ENCODE measurements at regions not wholly inside any gene's neighbourhood (a gene's known extent, or its start where the extent isn't known, plus 50 kb on each side); places are given as distances from the start of the nearest gene placed in this dataset.

DNA sequence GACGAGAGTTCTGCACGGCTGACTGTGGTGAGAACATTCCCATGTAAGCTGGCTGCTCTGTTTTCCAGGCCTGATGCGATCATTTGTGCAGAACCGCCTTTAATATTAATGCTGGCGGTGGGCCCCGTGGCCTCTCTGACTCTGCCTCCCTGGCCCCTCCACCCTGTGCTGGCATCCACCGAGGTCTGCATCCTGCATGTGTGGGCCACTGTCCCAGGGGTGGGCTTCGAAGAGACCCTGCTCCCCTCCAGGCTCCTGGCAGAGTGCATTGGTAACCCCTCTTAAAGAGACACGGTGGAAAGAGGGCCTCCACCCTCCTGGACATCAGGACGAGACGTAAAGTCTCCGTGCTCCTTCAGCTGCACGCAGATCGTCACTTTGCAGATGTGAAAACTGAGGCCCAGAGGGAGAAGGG, 67.3 kb upstream of the FAM20C start:
- ATAC-seq = no peak
- CTCF ChIA-PET = interaction anchor here (1.5 to 2.5 kb wide), 3 partner anchors 28 to 63 kb away, joined by 7 to 10 read pairs (median 8); no protein-coding TSS in a partner anchor
- Mint-ChIP-seq H3K4me3 (no peak overlapping the region), H3K4me1 (peaks cover 43% of the 10 kb centered on the region), H3K27ac (no peak overlapping the region), H3K27me3 (ENCODE audit: low read depth) (peaks cover 8% of the 10 kb centered on the region), H3K36me3 (no peaks in the 10 kb centered on the region), H3K9me3 (no peaks in the 10 kb centered on the region)
- POLR2A ChIA-PET = no interaction called here
- TF ChIP-seq, protein P1, sequence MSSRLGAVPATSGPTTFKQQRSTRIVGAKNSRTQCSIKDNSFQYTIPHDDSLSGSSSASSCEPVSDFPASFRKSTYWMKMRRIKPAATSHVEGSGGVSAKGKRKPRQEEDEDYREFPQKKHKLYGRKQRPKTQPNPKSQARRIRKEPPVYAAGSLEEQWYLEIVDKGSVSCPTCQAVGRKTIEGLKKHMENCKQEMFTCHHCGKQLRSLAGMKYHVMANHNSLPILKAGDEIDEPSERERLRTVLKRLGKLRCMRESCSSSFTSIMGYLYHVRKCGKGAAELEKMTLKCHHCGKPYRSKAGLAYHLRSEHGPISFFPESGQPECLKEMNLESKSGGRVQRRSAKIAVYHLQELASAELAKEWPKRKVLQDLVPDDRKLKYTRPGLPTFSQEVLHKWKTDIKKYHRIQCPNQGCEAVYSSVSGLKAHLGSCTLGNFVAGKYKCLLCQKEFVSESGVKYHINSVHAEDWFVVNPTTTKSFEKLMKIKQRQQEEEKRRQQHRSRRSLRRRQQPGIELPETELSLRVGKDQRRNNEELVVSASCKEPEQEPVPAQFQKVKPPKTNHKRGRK (CRISPR knock-in tag; IDR thresholded peaks at IDR 0.05; ENCODE audit: borderline replicate concordance) = no peak
- no peak for TF ChIP-seq OVOL2 (CRISPR knock-in tag; IDR thresholded peaks at IDR 0.05; ENCODE audit: borderline replicate concordance)
- no peak for TF ChIP-seq RELA (CRISPR knock-in tag; IDR thresholded peaks at IDR 0.05; ENCODE audit: borderline replicate concordance)
- no peak for TF ChIP-seq JUN (CRISPR knock-in tag; IDR thresholded peaks at IDR 0.05)
- TF ChIP-seq, protein P2, sequence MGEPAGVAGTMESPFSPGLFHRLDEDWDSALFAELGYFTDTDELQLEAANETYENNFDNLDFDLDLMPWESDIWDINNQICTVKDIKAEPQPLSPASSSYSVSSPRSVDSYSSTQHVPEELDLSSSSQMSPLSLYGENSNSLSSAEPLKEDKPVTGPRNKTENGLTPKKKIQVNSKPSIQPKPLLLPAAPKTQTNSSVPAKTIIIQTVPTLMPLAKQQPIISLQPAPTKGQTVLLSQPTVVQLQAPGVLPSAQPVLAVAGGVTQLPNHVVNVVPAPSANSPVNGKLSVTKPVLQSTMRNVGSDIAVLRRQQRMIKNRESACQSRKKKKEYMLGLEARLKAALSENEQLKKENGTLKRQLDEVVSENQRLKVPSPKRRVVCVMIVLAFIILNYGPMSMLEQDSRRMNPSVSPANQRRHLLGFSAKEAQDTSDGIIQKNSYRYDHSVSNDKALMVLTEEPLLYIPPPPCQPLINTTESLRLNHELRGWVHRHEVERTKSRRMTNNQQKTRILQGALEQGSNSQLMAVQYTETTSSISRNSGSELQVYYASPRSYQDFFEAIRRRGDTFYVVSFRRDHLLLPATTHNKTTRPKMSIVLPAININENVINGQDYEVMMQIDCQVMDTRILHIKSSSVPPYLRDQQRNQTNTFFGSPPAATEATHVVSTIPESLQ (CRISPR knock-in tag; IDR thresholded peaks at IDR 0.05) = no peak
- TF ChIP-seq ESRRA (CRISPR knock-in tag; IDR thresholded peaks at IDR 0.05; ENCODE audit: borderline replicate concordance) = no peak
- TF ChIP-seq, protein P3, sequence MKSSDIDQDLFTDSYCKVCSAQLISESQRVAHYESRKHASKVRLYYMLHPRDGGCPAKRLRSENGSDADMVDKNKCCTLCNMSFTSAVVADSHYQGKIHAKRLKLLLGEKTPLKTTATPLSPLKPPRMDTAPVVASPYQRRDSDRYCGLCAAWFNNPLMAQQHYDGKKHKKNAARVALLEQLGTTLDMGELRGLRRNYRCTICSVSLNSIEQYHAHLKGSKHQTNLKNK (CRISPR knock-in tag; IDR thresholded peaks at IDR 0.05) = no peak
- TF ChIP-seq, protein P4, sequence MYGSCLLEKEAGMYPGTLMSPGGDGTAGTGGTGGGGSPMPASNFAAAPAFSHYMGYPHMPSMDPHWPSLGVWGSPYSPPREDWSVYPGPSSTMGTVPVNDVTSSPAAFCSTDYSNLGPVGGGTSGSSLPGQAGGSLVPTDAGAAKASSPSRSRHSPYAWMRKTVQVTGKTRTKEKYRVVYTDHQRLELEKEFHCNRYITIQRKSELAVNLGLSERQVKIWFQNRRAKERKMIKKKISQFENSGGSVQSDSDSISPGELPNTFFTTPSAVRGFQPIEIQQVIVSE (CRISPR knock-in tag; IDR thresholded peaks at IDR 0.05; ENCODE audit: borderline replicate concordance) = no peak
- TF ChIP-seq, protein P5, sequence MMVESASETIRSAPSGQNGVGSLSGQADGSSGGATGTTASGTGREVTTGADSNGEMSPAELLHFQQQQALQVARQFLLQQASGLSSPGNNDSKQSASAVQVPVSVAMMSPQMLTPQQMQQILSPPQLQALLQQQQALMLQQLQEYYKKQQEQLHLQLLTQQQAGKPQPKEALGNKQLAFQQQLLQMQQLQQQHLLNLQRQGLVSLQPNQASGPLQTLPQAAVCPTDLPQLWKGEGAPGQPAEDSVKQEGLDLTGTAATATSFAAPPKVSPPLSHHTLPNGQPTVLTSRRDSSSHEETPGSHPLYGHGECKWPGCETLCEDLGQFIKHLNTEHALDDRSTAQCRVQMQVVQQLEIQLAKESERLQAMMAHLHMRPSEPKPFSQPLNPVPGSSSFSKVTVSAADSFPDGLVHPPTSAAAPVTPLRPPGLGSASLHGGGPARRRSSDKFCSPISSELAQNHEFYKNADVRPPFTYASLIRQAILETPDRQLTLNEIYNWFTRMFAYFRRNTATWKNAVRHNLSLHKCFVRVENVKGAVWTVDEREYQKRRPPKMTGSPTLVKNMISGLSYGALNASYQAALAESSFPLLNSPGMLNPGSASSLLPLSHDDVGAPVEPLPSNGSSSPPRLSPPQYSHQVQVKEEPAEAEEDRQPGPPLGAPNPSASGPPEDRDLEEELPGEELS (CRISPR knock-in tag; IDR thresholded peaks at IDR 0.05) = no peak
- TF ChIP-seq, protein P6, sequence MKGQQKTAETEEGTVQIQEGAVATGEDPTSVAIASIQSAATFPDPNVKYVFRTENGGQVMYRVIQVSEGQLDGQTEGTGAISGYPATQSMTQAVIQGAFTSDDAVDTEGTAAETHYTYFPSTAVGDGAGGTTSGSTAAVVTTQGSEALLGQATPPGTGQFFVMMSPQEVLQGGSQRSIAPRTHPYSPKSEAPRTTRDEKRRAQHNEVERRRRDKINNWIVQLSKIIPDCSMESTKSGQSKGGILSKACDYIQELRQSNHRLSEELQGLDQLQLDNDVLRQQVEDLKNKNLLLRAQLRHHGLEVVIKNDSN (CRISPR knock-in tag; IDR thresholded peaks at IDR 0.05) = no peak
- no peak for TF ChIP-seq PRRX2 (CRISPR knock-in tag; IDR thresholded peaks at IDR 0.05)
- no peak for TF ChIP-seq ZNF317 (CRISPR knock-in tag; IDR thresholded peaks at IDR 0.05; ENCODE audit: borderline replicate concordance, low read depth)
- no peak for TF ChIP-seq GTF2I (CRISPR knock-in tag; conservative IDR thresholded peaks at IDR 0.05)
- TF ChIP-seq MYBL2 (CRISPR knock-in tag; IDR thresholded peaks at IDR 0.05) = no peak
- TF ChIP-seq SMAD4 (CRISPR knock-in tag; IDR thresholded peaks at IDR 0.05) = no peak
- TF ChIP-seq ZBTB21 (CRISPR knock-in tag; IDR thresholded peaks at IDR 0.05; ENCODE audit: borderline replicate concordance) = no peak
- TF ChIP-seq, protein P7, sequence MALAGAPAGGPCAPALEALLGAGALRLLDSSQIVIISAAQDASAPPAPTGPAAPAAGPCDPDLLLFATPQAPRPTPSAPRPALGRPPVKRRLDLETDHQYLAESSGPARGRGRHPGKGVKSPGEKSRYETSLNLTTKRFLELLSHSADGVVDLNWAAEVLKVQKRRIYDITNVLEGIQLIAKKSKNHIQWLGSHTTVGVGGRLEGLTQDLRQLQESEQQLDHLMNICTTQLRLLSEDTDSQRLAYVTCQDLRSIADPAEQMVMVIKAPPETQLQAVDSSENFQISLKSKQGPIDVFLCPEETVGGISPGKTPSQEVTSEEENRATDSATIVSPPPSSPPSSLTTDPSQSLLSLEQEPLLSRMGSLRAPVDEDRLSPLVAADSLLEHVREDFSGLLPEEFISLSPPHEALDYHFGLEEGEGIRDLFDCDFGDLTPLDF (CRISPR knock-in tag; IDR thresholded peaks at IDR 0.05) = no peak
- TF ChIP-seq ZNF671 (CRISPR knock-in tag; IDR thresholded peaks at IDR 0.05) = no peak
- no peak for TF ChIP-seq SMAD3 (CRISPR knock-in tag; IDR thresholded peaks at IDR 0.05; ENCODE audit: borderline replicate concordance)
- TF ChIP-seq, protein P8, sequence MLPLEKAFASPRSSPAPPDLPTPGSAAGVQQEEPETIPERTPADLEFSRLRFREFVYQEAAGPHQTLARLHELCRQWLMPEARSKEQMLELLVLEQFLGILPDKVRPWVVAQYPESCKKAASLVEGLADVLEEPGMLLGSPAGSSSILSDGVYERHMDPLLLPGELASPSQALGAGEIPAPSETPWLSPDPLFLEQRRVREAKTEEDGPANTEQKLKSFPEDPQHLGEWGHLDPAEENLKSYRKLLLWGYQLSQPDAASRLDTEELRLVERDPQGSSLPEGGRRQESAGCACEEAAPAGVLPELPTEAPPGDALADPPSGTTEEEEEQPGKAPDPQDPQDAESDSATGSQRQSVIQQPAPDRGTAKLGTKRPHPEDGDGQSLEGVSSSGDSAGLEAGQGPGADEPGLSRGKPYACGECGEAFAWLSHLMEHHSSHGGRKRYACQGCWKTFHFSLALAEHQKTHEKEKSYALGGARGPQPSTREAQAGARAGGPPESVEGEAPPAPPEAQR (CRISPR knock-in tag; IDR thresholded peaks at IDR 0.05) = no peak
- no peak for DNase-seq (ENCODE audit: low spot score)
